HG02759 (cell line): ENCODE measurements at regions not wholly inside any gene's neighbourhood (a gene's known extent, or its start where the extent isn't known, plus 50 kb on each side); places are given as distances from the start of the nearest gene placed in this dataset.
"Not testable (repeated sequence)": the region's sequence is repeated elsewhere in the genome, so short reads cannot be mapped to it uniquely, and the experiment has no call there.

Experiments
- ATAC-seq: cut with Tn5 transposase; IDR thresholded peaks from one replicate; pipeline ENCODE4 v1.9.1; 2021; ENCODE audit warnings: mild to moderate bottlenecking, moderate library complexity; ENCODE audit not compliant: unreplicated experiment

DNA sequence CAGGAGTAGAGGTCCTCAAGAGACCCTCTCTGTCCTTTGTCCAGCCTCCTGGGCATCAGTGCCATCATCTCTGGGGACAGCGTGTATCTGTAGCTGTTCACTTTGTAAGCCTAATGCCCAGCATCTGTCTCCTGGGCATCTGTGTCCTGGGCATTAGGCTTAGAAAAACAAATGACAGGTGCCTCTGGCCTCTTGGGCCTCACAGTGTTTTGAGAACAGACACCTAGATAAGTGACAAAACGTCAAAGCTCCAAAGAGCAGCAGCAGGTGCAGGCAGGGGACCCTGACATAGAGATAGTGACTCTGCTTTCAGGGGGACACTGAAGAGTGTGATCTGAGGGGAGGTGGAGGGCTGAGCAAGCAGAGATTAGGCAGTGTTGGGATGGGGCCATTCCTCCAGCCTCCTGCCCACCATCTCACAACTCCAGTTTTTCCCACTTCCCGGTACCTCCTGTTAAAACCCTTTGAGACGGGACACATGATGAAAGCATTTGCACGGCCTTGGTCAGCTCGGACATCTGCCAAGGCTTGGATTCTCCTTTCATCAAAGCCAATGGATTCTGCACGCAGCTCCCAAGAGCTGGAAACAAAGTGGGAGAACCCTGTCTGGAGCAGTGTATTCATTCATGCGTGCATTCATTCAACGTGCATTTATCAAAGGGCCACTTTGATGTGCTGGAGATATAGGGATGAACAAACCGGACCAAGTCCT, 55.5 kb upstream of the CD93 start:
- no peak for ATAC-seq

DNA sequence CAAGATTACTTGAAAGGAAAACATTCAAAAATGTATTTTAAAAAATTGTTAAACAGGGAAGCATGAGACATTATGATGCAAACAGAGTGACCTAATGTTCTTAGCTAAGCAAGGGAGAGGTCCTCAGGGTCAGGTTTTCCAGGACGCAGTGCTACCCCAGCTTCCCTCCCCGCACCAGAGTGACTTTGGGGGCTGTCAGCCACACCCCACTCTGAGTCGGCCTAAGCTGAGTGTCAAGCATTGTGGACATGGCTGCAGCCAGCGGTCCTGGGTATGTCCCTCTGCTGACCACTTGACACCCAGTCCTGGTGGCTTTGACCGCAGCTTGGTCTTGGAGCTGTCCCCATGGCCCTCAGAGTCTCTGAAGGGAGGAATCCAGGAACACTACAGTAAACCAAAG, 54.9 kb upstream of the CD93 start:
- ATAC-seq, result no peak

DNA sequence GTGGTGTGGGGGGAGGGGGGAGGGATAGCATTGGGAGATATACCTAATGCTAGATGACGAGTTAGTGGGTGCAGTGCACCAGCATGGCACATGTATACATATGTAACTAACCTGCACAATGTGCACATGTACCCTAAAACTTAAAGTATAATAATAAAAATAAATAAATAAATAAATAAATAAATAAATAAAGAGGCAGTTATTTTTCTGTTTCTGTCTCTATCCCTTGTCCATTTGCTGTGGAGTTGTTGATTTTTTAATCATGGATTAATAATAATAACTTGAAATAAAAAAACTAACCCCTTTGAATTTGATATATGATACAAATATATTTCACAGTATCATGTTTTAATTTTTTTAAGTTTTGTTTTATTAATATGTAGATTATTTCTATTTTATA, 53.9 kb upstream of the CD93 start:
- not testable (repeated sequence) for ATAC-seq

DNA sequence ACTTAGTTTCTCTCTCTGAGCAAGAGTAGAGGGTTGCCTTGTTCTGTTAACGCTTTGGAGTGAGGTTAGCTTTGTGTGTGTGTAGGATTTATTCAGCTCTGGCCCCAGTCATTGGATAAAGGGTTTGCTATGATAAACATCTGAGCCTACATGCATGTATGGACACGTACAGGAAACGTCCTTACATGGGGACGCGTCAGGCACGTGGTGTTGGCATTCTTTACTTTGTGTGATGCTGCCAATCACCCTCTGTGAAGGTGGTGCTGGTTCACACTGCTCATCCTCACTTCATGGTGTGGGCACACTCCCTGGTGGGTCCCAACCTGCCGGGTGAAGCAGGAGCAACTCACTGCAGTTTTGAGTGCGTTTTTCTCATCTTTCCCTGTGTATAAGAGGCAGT, 53.4 kb upstream of the CD93 start:
- ATAC-seq, result no peak

DNA sequence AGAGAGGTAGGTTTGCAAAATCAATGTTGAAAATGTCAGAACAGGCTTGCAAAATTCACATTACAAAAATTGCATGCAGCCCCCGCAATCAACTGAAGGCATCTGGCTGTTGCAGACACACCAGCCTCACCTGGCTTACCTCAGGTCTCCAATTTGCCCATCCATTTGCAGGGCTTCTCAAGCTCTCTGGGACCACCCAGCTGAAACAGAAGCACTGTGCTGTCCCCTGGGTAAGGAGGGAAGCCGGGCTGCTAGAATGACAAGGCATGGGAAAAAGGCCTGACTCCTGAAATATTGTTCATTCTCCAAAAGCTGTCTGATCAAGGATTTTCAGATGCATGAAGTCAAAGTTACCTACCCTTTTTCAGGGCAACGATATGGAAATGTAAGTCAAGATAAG, 52.6 kb upstream of the CD93 start:
- no peak for ATAC-seq

DNA sequence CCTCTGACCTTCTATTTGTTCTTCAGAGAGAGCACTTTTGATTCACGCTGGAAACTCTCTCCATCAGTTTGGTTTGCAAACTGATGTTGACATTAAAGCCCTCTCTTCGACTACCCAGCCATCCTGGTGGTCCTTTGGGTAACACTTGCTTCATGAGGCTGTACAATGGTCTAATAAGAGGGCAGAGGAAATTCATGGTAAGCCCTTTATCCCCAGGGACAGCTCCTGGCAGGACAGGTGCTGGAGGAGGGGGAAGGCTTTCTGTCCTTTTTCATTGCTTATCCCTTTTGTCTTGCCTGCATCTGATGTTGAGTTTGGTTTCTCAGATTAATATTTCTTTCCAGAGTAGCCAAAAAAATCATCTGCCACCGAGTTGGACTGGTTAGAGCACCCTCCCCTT, 52.1 kb upstream of the CD93 start:
- ATAC-seq, result no peak

DNA sequence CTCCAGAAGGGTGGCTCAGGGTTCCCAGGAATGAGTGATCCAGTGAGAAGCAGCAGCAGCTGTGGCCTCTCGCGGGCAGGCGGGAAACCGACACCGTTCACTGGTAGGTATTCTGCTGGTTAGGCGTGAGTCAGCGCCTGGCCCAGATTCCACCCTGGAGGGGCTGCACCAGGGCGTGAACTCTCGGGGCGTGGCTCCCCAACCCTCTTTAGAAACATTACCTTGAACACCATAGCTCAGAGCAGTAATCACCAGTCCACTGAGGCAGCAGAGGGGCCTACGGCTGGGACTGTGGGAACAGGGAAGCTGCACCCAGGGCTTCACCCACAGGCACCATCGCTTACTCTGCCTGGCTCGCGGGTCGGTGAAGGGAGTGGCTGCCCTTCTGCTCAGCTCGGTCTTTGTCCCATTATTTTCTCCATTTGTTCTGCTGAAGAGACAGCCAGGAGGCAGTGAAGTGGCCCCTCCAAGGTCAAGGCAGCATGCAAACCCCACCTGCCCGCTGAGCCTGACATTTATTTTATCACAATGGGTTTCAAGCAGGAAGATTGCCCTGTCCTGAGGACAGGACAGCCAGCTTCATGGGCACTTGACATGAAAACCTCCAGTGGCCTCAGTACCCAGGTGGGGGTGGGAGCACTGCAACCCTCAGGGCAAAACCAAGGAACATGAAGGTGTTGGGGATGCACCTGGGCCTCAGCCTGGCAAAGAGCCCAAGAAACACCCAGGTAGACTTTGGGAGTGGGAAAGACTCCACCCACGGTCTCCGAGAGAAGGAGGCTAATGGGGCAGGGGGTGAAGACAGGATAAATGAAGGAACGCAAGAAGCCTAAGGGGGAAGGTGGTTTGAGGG, 51.0 kb upstream of the CD93 start:
- no peak for ATAC-seq

DNA sequence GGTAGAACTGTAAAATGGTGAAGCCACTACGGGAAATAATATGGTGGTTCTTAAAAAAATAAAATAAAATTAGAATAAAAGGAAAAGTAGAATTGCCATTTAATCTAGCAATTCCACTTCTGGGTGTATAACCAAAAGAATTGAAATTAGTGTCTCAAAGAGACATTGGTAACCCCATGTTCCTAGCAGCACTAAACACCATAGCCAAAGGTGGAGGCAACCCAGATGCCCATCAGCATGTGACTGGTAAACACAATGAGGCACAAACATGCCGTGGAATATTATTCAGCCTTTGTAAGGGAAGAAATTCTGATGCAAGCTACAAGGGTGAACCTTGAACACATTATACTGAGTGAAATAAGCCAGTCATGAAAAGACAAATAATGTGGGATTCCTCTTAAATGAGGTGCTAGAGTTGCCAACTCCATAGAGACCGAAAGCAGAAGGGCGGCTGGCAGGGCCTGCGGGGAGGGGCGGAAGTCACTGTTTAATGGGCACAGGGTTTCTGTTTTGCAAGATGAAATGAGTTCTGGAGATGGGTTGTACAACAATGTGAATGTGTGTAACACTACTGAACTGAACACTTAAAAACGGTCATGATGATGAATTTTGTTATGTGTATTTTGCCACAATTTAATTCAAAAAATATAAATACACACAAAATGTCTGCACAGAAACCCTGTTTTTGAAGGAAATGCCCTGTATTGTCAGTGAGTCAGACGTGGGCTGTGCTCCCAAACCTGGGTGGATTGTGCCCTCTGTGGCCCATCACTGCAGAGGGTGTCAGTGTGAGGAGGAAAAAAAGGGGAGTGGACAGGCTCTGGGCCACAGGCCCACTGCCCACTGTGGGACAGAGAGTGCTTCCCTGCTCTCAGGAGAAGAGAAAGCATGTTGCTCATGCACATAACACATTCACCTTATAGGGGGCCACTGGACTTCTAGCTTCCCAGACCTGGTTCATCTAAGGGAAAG, 49.6 kb upstream of the CD93 start:
- ATAC-seq, result no peak
